ENCODE measurements at regions not wholly inside any gene's neighbourhood (a gene's known extent, or its start where the extent isn't known, plus 50 kb on each side); places are given as distances from the start of the nearest gene placed in this dataset.

DNA sequence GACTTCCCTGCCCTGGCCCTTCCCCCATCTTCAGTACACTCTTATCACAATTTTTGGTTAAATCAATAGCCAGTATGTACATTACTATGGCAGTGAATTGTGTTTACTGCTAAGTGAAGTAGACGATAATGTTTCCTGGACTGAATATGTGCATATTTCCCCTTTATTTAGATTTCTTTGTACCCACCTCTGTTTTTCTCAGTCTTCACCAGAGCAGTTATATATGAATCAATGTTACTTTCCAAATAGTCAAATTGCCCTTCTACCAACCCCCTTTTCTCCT is 97.1 kb upstream of the HS6ST1 start:
- DNase-seq = no peak

DNA sequence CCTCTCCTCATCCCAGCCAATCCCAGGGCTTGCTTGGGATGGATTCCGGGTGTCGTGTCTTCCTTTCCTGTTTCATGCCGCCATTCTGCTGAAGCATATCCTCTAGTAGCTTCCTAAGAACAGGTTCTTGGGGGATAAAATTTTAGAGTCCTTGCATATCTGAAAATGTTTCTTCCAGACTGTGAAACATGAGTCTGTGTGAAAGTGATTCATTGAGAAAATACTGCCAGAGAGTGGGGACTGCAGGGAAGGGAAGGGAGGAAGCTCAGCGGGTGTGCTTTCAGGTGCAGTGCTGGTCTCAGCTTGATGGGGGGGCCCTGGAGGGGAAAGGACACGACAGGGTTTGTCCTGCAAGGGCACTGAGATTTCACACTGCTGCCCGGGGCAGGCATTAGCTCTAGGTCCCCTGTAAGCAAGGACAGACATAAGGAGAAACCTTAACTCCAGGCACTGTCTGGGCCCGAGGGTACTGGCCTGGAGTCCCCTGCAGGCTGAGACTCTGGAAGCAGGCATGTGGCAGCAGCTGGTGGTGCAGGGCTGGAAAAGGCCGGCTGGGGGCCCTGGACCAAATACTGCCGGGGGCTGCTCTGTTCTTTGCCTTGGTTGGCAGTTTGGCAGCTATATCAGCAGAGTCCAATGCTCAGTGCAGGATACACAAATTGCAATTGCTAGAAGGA is 97.6 kb upstream of the HS6ST1 start:
- peak; percentile 19 for DNase-seq

DNA sequence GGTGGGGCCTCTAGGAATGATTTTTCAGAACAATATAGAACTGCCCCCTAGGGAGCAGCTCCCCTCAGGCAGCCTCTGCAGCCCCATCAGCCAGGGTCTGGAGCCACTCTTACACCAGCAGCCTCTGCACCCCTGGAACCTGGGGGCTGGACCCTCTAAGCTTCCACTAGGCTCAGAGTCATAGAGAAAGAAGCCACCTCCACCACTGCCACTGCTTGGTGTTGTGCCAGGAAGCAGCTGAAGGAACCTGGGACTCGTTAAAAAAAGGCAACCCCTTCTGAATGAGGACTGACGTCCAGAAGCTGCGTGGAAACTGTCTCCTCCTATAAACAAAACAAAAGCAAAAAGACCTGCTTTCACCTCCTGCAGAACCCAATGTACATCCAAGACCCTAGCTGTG is 98.1 kb upstream of the HS6ST1 start:
- peak; percentile 4 for DNase-seq

DNA sequence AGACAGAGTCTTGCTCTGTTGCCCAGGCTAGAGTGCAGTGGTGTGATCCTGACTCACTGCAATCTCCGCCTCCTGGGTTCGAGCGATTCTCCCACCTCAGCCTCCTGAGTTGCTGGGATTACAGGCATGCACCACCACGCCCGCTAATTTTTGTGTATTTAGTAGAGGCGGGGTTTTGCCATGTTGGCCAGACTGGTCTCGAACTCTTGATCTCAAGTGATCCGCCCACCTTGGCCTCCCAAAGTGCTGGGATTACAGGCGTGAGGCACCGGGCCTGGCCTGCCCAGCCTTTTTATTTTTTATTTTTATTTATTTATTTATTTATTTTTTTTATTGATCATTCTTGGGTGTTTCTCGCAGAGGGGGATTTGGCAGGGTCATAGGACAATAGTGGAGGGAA is 98.6 kb upstream of the HS6ST1 start:
- DNase-seq = peak; percentile 12

DNA sequence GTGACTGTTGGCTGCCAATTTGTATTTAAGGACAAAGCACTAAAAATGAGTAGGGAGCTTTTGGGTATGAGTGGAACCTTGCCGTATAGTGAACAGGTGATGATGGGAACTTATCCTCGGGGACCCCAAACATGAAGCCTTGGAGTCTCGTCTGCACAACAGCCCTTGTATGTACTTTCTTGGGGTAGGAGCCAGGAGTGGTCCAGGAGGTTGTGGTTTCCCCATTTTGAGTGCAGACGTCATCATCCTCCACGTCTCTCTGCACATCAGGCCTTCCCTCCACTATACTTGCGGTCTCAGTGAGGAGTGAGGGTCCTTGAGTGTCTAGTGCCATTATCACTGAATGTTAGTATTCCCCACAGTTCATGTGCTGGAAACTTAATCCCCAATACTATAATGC is 101.5 kb upstream of the HS6ST1 start:
- DNase-seq = peak; percentile 2

DNA sequence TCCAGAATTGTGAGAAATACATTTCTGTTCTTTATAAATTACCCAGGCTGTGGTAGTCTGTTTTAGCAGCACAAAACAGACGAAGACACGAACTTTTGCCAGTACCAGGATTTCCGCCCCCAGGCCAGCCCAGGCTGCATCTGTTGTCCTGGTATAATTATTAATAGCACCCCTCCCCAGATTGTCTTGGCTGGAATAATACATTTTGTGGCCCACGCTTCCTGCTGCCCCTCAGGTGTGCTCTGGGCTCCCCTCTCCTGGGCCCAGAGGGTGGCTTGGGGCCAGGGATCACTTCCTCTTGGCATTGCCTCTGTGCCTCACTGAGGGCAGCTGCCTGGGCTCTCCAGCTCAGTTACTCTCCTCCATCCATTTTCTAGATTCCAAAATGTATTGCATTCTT is 102.1 kb upstream of the HS6ST1 start:
- DNase-seq = peak; percentile 4

DNA sequence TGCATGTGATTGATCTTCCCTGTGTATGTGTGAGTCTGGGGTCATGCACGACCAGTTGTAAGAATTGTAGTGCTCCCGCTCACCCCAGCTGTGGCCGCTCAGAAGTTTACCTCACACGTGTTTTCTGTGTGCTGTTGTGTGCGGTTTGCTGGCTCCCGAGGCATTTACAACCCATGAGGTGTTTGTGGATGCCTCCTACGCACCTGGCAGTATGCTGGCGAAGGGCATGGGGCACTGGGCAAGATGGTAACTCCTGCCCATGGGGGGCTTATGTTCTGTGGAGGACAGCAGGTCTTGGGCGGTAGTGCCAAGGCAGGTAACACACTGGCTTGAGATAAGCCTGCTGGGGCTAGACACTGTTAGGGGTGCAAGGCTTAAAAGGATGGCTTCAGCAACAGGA is 102.6 kb upstream of the HS6ST1 start:
- peak; percentile 12 for DNase-seq

DNA sequence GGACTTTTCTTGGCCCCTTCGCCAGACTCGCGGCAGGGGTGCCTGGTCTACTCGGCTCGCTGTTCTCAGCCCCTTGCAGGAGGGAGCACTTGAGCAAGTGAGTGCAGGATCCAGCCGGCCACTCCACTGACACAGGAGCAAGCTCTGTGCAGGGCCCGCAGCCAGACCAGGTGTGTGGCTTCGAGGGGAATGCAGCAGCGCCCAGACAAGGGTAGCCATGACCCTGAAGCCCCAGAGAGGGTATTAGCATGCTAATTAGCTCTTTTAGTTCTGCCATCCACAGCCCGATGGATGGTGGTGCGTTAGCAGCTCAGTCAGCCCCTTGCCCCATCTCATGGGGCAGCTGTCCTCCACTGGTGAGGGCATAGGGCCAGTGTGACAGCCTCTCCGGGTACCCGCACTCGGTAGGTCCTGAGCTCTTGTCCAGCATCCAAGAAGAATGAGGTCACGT is 103.2 kb upstream of the HS6ST1 start:
- peak; percentile 21 for DNase-seq

DNA sequence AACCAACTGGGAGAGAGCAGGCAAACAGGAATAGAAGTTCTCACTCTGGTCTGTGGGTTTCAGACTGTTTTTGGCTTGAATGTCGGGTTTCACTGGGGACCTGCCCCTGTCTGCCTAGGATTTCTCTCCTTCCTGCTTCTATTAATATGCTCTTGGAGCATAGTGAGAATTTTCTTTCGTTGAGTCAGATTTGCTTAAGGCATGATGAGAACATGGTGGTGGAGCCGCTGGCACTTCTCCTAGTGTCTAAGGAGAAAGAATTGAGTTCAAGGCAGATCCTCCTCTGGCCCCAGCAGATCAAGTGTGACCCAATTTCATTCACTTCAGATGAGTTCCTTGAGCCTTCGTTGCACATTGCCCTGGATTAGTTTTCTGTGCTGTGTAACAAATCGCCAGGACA is 103.9 kb upstream of the HS6ST1 start:
- peak; percentile 4 for DNase-seq

DNA sequence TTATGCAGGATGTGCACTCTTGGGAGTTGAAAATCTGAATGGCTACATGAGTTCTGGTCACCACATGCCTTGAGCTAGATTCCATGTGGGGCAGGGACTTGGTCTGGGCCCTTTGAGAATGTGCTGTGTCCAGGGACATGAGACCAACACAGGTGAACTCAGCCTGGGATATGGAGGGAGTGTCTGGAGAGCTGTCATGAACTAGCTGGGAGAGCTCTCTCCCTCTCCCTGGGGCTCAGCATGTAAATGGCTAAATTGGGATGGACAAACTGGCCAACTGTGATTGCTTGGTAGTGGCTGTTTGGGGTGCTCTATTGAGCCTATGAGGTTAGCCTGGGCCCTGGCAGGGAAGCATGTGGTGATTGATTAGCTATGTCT is 105.1 kb upstream of the HS6ST1 start:
- no peak for DNase-seq

DNA sequence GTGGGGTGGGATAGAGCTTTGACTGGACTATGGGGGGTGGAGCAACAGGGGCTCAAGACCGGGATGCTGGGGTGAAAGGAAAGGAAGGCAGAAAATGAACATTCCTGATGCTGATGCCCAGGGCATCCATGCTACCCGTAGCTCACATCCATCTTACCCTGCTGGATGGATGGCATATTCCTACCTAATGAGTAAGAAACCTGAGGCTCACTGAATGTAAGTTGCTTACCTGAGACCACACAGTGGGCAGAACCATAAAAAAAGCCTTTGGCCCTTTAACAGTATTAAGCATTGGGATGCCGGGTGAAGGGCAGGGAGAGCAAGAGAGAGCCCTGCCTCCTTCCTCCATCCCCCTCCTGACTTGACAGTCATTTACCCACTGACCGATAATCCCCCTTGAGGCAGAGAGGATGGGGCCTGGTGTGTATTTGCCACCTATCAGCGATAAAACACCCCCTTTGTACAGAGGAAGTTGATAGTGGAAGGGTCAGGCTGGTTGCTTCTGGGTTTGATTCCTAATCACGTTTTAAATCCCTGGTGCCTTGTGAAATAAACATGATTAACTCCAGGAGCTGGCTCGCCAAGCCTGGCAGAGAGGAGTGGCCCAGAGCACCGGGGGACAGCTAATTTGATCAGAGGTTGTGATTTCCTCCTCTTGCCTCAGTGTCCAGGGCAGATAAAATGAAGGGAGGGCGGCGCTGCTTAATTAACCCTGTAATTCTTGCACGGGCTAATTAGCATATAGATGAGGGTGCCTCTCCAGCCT is 105.9 kb upstream of the HS6ST1 start:
- DNase-seq = peak; percentile 9

DNA sequence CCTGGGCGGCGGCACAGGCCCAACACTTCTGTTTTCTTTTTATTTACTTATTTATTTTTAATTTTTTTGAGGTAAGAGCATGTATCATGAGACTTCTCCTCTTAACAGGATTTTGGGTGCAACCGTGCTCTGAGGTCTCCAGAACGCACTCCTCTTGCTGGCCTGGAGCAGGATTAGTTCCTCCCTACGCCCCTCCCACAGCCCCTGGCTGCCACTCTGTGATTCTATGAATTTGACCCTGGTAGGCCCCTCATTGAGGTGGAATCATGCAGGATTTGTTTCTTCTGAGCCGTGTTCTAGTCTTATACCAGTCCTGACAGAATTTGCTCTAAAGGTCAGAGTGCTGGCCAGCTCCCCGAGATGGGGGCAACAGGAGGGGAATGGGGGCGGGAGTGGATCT is 106.5 kb upstream of the HS6ST1 start:
- peak; percentile 17 for DNase-seq

DNA sequence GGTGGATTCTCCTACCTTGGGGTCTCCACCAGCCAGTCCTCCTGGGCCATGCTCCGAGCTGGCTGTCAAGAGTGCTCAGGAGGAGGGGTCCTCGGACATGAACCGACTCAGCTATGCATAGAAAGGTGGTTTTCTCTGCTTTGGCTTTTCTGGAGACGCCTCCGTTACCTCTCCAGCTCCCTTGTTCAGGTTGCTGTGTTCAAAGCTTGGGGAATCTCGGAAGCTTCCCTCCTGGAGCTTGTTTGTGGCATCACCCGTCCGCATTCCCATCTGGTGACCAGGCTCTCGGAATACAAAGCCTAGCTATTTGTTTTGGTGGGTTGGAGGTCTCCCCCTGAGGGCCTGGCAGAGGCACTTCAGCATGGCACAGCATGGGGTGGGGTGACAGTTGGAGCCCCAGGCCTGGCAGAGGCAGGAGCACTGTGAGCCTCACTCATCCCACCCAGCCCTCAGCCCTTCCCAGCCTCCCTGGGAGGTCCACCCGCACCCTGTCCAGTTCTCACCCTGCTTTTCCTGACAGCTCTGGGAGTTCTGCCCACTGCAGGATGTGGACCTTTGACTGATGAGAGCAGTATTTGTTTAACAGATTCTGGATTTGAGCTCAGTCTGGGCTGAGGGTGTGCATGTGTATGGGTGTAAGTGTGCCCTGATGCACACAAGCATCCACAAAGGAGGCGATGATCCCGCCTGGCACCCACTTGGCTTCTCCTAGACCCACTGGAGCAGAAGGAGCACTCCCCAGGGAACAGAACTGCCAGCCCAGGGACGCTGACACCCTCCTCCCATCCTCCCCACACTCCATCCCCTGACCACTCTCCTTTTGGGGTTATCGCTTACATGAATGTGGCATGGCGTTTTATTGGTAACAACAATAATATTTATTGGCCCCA is 107.3 kb upstream of the HS6ST1 start:
- peak; percentile 15 for DNase-seq

DNA sequence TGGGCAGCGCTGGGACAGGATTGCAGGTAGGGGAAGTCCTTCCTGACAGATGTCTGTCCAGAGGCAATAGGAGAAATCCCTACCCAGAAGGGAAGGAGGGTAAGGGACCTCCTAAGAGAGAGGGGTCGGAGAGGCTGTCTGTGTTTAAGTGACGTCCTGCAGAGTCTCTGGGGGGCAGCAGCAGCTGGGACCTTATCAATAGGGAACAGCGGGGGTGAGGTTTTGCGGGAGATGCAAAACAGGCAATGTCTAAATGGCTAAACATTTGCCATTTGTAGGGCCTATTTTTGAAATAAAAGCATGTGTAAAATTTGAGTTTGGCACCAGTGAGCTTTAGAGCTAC is 108.7 kb upstream of the HS6ST1 start:
- no peak for DNase-seq

DNA sequence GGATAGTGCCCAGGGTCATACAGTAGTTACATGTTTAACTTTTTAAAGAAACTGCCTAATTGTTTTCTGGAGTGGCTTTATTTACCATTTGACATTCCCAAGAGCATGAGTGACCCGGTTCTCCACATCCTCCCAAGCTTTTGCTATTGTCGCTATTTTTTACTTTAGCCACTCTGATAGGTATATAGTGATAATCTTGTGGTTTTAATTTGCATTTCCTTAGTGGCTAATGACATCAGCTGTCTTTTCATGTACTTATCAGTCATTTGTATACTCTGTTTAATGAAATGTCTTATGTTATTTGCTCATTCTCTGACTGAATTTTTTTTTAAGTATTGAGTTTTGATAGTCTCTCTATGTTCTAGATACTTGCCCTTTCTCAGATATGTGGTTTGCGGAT is 109.7 kb upstream of the HS6ST1 start:
- no peak for DNase-seq

DNA sequence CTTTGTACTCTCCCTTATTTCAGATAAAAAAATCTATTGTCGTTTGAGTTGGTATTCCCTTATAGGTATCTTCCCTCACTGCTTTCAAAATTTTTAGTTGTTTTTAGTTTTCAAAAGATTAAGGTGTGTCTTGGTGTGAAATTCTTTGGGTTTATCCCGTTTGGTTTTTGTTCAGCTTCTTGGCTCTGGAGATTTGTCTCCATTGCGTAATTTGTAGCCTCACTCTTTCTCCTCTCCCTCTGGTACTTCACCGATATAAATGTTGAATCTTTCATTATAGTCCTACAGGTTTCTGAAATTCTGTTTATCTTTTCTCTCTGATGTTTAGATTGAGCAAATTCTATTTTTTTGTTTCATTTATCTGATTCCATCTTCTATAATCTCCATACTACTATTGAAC is 113.8 kb upstream of the HS6ST1 start:
- DNase-seq = no peak

DNA sequence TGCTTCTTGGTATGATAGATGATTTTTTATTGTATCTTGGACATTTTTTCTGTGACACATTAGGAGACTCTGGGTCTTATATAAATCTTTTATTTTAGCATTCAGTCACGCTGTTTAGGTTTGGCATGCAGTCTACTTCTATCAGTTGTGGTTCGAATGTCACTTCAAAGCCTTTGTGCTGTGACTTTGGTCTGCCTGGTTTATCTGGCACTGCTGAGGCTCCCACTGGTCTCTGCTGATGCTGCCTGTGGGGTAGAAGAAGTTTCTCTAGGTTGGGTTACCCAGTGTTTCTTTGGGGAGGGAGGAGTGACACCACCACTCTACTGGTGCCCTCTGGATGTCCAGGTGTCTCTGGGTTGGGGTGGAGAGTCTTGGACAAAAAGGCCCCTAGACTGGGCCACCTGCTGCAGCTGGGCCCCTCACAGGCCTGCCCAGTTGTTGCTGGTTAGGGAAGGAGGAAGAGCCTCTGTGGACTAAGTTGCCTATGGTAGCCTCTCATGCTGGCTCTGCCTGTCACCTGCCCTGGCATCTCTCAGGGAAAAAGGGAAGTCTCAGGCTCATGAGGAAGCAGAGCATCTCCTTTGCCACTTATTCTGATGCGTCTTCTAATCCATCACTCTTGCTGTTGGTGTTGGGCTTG is 115.4 kb upstream of the HS6ST1 start:
- DNase-seq = no peak

DNA sequence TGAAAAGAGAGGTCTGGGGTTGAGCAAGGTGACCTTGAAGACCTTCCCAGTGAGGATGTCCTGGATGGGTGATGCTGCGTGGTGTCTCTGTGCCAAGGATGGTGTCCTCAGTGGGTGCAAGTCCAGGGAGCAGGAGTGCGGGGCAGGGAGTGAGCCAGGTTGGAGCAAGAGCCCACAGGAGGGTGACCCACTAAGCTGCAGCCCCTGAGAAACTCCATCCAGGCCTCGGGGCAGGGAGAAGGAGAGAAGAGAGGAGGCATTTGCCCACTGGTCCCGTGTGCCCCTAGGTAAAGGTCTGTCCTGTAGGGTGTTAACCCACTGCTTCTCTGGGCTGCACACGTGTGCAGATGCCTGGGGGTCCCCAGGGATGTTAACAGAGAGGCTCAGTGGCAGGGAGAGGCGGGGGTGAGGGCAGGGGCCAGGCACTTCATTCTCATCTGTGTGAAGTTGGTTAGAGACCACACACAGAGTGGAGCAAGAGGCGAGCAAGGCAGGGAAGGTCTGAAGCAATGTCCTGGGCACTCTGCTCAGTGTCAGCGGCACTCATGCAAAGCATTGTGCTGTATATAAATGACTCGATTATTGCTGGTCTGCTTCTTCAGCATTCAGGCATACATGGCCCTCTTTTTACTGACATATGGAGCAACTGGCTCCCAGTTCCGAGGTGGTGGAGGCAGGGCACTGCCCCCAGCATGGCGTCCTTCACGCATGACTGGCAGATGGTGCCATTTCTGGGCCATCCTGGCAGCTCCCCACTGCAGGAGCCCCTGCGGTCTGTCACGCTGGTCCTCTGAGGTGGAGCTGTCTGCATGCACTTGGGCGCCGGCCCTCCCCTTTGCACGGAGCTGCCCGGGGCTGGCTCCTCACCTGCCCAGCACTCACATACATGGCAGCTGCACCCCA is 117.2 kb upstream of the HS6ST1 start:
- peak; percentile 19 for DNase-seq

DNA sequence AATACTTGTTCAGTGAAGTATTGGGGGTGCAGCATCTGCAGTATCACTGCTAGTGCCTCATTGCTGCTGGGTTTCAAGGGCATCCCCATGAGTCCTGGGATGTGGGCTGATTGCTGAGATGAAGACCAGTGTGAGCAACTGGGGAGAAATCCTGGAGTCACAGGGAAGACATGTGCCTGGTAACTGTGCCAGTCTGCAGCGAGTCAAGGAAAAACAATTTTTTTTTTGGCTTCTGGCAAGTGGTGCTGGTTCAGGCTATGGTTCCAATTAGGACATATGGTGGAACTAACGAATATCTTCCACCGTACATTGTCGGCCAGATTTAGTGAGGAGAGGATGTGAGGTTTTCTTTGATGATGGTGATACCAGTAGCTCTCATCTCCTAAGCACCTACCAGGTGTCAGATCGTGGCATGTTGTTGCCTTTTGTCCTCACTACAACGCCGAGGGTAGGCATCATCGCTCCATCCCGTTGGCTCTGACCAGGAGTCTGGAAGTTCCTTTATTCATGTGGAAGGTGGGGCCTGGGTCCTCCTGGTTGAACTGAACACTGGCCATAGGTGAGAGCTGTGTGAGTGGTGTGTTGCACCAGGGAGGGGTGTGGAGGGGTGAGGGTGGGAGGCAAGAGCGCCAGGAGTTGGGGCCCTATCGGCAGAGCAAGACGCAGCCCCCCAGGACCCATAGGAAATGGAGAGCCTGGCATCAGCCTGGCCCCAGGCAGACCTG is 118.0 kb upstream of the HS6ST1 start:
- peak; percentile 15 for DNase-seq

DNA sequence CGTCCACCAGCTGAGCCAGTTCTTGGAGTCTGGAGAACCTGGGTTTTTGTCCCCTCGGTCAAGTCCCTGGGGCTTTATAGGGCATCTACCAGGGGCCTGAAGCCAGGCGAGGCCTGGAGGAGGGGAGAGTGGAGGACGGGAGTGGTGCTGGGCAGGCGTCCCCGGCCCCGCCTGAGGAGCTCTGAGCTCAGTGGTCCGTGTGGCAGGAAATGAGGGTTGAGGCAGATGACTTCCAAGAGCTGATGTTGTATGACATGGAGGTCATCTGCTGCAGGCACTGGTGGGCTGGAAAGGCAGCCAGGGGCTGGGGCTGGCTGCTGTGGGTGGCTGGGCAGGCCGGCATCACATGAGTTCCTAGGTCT is 118.5 kb upstream of the HS6ST1 start:
- peak; percentile 14 for DNase-seq

DNA sequence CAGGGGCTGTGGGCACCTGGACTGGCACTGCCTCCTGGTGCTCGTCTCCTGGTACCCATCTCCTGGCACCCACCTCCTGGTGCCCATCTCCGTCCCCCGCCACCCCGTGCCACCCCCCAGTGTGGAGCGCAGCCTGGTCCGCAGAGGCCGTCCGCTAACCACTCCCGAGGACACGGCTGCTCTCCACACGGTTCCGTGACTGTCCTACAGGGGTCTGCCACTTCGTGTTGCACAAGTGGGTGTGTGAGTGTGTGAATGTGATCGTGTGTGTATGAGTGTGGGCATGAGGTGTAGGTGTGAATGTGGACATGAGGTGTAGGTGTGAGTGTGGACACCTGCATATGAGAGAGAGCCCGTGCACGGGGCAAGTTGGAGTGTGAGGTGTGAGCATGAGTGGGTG is 119.4 kb upstream of the HS6ST1 start:
- peak; percentile 12 for DNase-seq

DNA sequence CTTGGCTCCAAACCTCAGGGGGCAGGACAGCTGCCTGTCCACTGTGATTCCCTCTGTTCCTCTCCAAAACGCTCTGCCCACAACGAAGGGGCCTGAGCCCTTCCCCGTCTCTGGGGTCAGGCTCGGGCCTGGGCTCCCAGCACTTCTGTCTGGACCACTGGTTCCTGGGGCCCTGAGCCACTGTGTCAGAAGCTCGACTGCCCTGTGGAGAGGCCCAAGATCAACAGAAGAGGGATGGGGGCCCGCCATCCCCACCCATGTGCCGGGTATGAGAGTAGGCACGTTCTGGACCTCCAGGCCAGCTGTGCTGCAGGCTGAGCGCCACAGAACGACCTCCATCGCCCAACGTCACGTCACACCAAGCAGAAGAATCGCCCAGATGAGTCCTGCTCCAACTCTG is 119.9 kb upstream of the HS6ST1 start:
- DNase-seq = no peak

Measured in left hindlimb (tissue), 1 donor.